Breast epithelium (tissue), 4 donors: ENCODE measurements at regions not wholly inside any gene's neighbourhood (a gene's known extent, or its start where the extent isn't known, plus 50 kb on each side); places are given as distances from the start of the nearest gene placed in this dataset.

Source experiments
- DNase-seq, 2 donors: peaks; one replicate each; pipeline ENCODE4 v3.0.0-alpha.2; 2019; ENCODE audit warnings: low spot score in 2 of 2
- H3K27ac ChIP-seq, 2 donors: fragments of 200-600 bp; sonication (generic) in 1 of 2; one replicate each; pipeline ENCODE4 v1.5.1; 2016 to 2019; ENCODE audit warnings: mild to moderate bottlenecking in 1 of 2
- H3K27me3 ChIP-seq, 2 donors: fragments of 200-600 bp; sonication (generic) in 1 of 2; one replicate each; pipeline versions ENCODE4 v1.5.1 to v1.6.0; 2017 to 2019; ENCODE audit warnings: control low read depth in 1 of 2, mild to moderate bottlenecking in 1 of 2
- H3K36me3 ChIP-seq: fragments of 200-600 bp; one replicate; pipeline ENCODE4 v1.5.1; 2019
- H3K4me1 ChIP-seq, 2 donors: fragments of 200-600 bp; sonication (generic); one replicate each; pipeline ENCODE4 v1.5.1; 2016 to 2019; ENCODE audit warnings: control low read depth in 1 of 2
- H3K4me3 ChIP-seq, 3 donors: fragments of 200-600 bp; sonication (generic); 1 replicate in 2 of 3; 2 replicates in 1 of 3; pipeline ENCODE4 v1.5.1; 2016 to 2019; ENCODE audit warnings: mild to moderate bottlenecking in 3 of 3, moderate library complexity in 2 of 3
- H3K9me3 ChIP-seq, 2 donors: fragments of 200-600 bp; sonication (generic) in 1 of 2; one replicate each; pipeline ENCODE4 v1.5.1; 2016 to 2019; ENCODE audit warnings: control low read depth in 1 of 2
- POLR2A ChIP-seq: fragments of 450-650 bp; IDR thresholded peaks from one replicate; pipeline ENCODE4 v1.6.1; 2016; ENCODE audit warnings: antibody characterized with exemption, mild to moderate bottlenecking, moderate library complexity
- POLR2AphosphoS5 ChIP-seq, 3 donors: sonication (generic); formaldehyde crosslinking; IDR thresholded peaks; one replicate each; pipeline ENCODE4 v1.6.1; 2017; ENCODE audit warnings: antibody characterized with exemption in 3 of 3
- intact Hi-C: fragments of 100-400 bp; cut with DNase I; formaldehyde crosslinking; loops from one replicate; pipeline ENCODE4 v1.15.1; 2023; ENCODE audit warnings: low total_unique reads
- TF ChIP-seq, protein P1 (sequence below), 3 donors: fragments of 450-650 bp; IDR thresholded peaks; one replicate each; pipeline ENCODE4 v1.5.1; 2016 to 2017; ENCODE audit warnings: antibody characterized with exemption in 3 of 3, mild to moderate bottlenecking in 3 of 3, moderate library complexity in 3 of 3

DNA sequence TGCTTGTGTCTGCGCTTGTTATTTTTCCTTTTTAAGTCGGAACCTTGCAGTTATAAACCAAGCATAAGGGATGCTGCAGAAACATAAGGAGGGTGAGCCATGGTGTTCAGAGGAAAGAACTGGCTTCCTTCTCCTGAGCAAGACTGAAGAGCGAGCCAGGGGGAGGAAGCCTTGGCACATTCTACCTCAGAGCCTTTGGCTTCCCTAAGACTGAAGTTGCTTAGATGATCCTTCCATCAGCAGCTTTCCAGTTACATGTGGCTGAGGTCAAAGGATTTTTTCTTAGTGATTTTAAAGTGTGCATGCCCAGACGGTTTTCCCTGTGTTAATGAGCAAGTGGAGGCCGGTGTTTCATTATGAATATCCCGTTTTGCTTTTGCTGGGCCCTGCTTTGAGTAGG lies 363.8 kb downstream of the DOK5 start:
- Histone ChIP-seq H3K4me1 (no peaks in the 10 kb centered on the region), H3K36me3 (no peaks in the 10 kb centered on the region), H3K27ac (no peak overlapping the region), H3K4me3 (no peak overlapping the region), H3K27me3 (no peaks in the 10 kb centered on the region), H3K9me3 (no peaks in the 10 kb centered on the region)
- TF ChIP-seq, protein P1, sequence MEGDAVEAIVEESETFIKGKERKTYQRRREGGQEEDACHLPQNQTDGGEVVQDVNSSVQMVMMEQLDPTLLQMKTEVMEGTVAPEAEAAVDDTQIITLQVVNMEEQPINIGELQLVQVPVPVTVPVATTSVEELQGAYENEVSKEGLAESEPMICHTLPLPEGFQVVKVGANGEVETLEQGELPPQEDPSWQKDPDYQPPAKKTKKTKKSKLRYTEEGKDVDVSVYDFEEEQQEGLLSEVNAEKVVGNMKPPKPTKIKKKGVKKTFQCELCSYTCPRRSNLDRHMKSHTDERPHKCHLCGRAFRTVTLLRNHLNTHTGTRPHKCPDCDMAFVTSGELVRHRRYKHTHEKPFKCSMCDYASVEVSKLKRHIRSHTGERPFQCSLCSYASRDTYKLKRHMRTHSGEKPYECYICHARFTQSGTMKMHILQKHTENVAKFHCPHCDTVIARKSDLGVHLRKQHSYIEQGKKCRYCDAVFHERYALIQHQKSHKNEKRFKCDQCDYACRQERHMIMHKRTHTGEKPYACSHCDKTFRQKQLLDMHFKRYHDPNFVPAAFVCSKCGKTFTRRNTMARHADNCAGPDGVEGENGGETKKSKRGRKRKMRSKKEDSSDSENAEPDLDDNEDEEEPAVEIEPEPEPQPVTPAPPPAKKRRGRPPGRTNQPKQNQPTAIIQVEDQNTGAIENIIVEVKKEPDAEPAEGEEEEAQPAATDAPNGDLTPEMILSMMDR (IDR thresholded peaks at IDR 0.05) = no peak
- no peak for DNase-seq
- intact Hi-C loops = no loop called here

DNA sequence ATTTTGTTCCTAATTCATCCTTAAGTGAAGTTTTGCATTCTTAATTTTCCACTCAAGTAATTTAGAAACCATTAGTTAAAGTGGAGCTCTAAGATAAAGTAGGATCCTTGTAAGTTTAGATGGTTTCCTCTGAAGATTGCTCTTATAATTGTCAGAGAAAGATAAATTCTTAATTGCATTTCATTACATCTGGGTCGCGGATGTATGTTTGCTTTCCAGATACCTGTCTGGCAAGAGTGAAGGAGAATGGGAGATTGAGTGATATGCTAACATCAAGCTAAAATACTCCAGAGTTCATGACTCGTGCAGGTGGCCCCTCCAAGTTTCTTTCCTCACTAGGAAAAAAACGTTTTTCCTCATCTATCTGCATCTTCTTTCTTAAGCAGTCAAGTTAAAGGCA lies 361.8 kb downstream of the DOK5 start:
- no peak overlapping the region for H3K4me3 ChIP-seq
- intact Hi-C loops = no loop called here

GRCh38 chr20:54822386-54822785 lies 347.0 kb downstream of the DOK5 start:
- TF ChIP-seq POLR2A = no peak
- TF ChIP-seq POLR2AphosphoS5 (IDR thresholded peaks at IDR 0.05) = no peak
- TF ChIP-seq, protein P1 (IDR thresholded peaks at IDR 0.05) = no peak
- H3K27me3 ChIP-seq = no peaks in the 10 kb centered on the region

More for the DNA sequence above, 361.8 kb downstream of the DOK5 start:
- Histone ChIP-seq H3K36me3 (no peaks in the 10 kb centered on the region), H3K9me3 (no peaks in the 10 kb centered on the region), H3K27me3 (no peaks in the 10 kb centered on the region), H3K4me1 (no peaks in the 10 kb centered on the region), H3K27ac (no peak overlapping the region)
- TF ChIP-seq, protein P1 (IDR thresholded peaks at IDR 0.05) = no peak
- TF ChIP-seq POLR2A = no peak
- no peak for TF ChIP-seq POLR2AphosphoS5 (IDR thresholded peaks at IDR 0.05)
- DNase-seq = no peak

DNA sequence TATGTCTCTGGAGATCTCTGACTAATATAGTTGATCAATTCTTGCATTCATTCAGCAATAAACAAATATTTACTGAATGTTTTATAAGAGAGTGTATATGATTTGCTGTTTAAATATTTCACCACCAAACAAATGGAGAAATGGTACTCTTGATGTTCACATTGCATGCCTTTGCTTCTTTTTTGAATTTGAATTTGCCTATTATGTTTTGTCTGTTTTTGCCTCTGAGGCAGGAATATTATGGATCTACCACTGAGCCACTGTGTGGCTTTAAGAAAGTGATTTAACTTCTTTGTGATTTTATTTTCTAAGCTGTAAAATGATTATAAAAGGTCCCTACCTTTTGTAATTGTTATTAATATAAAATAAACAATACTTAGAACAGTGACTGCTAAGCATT lies 345.0 kb downstream of the DOK5 start:
- no peak for TF ChIP-seq POLR2AphosphoS5 (IDR thresholded peaks at IDR 0.05)
- H3K27me3 ChIP-seq = no peaks in the 10 kb centered on the region
- H3K4me3 ChIP-seq = no peak overlapping the region
- H3K9me3 ChIP-seq = no peaks in the 10 kb centered on the region
- intact Hi-C loops = no loop called here
- no peaks in the 10 kb centered on the region for H3K4me1 ChIP-seq
- H3K27ac ChIP-seq = no peak overlapping the region
- no peak for DNase-seq
- H3K36me3 ChIP-seq = no peaks in the 10 kb centered on the region

More at GRCh38 chr20:54822386-54822785, 347.0 kb downstream of the DOK5 start:
- no peaks in the 10 kb centered on the region for H3K36me3 ChIP-seq
- H3K27ac ChIP-seq = no peak overlapping the region
- no peak for DNase-seq
- H3K4me1 ChIP-seq = no peaks in the 10 kb centered on the region
- H3K4me3 ChIP-seq = no peak overlapping the region
- no peaks in the 10 kb centered on the region for H3K9me3 ChIP-seq
- intact Hi-C loops = no loop called here

DNA sequence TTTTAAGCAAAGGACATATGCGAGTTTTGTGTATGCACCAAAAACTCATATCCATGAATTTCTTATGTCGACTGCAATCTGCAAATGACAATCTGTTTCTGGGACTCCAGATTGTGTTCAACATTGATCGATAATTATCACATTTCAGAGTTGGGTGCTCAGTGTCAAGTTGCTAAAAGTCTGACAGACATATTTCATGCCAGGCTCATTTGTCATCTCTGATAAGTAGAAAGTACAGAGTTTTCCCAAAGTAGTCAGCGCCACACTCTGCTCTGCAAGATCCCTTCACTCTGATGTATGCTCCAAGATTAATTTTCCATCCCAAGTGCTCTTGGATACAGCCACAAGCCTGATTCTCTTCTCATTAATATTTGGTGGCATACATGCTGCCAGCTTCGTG lies 331.1 kb downstream of the DOK5 start:
- no peaks in the 10 kb centered on the region for H3K4me1 ChIP-seq
- TF ChIP-seq, protein P1 (IDR thresholded peaks at IDR 0.05) = no peak
- TF ChIP-seq POLR2A = no peak
- TF ChIP-seq POLR2AphosphoS5 (IDR thresholded peaks at IDR 0.05) = no peak
- H3K36me3 ChIP-seq = no peaks in the 10 kb centered on the region
- H3K4me3 ChIP-seq = no peak overlapping the region
- no peak overlapping the region for H3K27ac ChIP-seq
- no peaks in the 10 kb centered on the region for H3K9me3 ChIP-seq
- intact Hi-C loops = no loop called here
- H3K27me3 ChIP-seq = no peaks in the 10 kb centered on the region
- no peak for DNase-seq

DNA sequence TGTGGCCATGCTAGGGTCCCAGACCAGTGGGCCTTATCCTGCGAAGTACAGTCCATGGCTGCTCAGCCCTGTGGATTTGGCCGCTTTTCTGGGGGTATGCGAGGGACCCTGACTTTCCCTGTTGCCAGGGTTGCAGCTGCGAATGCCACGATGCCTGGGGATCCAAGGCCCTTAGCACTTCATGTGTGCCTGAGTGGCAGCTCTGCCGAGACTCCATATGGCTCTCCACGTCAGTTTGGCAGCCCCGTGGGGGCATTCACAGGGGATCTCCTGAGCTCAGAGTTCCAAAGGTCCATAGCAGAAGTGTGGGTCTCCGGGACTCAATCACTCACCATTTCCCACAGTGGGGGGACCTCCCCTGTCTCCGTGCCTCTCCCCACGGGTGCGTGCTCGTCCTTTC lies 319.5 kb downstream of the DOK5 start:
- Histone ChIP-seq H3K27ac (no peak overlapping the region), H3K27me3 (no peaks in the 10 kb centered on the region), H3K4me3 (no peak overlapping the region), H3K4me1 (no peaks in the 10 kb centered on the region), H3K36me3 (no peaks in the 10 kb centered on the region), H3K9me3 (peaks cover 0 to 11% of the 10 kb centered on the region in 2 donors)
- DNase-seq = no peak
- TF ChIP-seq POLR2A = no peak
- TF ChIP-seq POLR2AphosphoS5 (IDR thresholded peaks at IDR 0.05) = no peak
- TF ChIP-seq, protein P1 (IDR thresholded peaks at IDR 0.05) = no peak
- intact Hi-C loops = no loop called here
